HG02981 (cell line): ENCODE measurements at regions not wholly inside any gene's neighbourhood (a gene's known extent, or its start where the extent isn't known, plus 50 kb on each side); places are given as distances from the start of the nearest gene placed in this dataset.

ENCODE experiments used
- ATAC-seq: cut with Tn5 transposase; IDR thresholded peaks from one replicate; pipeline ENCODE4 v1.9.1; 2021; ENCODE audit warnings: mild to moderate bottlenecking, moderate library complexity; ENCODE audit not compliant: unreplicated experiment

GRCh38 chr5:30856242-30856641, 337.2 kb upstream of the CDH6 start:
- ATAC-seq = no peak

GRCh38 chr5:30853158-30853557, 340.3 kb upstream of the CDH6 start:
- ATAC-seq = no peak

GRCh38 chr5:30850866-30851265, 342.6 kb upstream of the CDH6 start:
- no peak for ATAC-seq

DNA sequence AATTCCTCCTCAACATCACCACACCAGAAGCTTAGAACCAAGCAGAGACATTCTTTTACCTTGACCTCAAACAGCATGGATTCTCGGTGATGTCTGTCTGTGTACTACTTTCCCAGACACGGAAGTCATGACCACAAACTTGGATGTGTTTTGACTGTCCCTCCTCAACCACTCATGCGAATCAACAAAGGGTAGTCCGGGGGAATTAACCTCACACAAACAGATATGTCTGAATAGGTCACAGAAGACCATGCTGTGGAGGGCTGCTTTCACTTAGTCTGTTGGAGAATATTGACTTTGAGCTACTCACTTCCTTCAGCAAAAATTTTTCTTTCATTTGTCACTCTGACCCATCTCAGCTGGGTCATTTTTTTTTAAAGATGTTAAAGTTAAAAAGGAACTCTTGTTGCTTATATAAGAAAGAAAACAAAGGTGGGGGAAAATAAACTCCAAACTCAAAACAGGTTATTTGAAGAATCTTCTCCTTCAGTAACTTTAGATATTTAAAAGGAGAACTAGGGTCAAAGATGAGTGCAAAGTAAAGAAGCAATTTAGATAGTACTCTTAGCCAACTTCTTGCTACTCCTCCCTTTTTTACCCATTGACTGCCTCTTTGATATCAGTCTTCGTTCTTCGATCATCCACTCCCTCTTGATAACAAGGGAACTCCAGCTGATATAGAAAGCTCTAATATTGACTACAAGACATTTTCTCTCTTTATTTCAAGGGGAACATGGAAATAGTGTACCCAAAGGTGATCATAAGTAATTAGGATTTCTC, 343.4 kb upstream of the CDH6 start:
- ATAC-seq = no peak

DNA sequence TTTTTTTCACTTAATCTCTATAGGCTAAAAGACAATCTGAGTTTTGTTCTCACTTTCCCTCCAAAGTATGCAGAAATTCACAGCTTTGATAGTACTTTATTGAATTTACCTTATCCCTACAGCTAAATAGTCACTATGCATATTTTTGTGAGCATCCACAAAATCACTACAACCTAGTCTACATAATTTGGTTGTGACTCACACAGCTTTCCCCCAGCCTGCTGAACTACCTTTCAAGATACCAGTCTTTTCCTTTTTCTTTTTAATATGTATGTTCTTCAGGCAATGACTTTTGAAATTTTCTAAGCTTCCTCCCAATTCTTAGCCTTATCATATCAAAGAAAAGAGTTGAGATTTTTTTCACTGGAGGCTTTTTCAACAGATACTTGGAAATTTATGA, 347.3 kb upstream of the CDH6 start:
- no peak for ATAC-seq

- ATAC-seq = no peak
Measured at GRCh38 chr5:30845194-30845593, 348.3 kb upstream of the CDH6 start.

GRCh38 chr5:30843541-30843940, 349.9 kb upstream of the CDH6 start:
- ATAC-seq = no peak

DNA sequence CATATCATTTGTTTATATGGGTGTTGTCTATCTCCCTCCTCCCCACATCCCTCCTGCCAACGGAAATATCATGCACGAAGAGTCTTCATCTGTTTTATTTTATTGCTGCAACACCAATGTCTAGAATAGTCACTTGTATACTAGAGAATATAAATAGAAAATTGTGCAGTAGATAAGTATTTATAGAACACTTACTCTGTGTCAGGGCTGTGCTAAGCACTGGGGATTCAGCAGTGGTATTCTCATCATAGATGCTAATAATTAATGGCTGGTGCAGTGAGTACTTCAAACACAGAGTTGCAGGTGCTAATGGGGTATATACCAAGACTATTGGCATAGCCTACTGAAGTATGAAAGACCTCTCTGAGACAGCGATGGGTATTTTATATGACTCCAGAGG, 353.5 kb upstream of the CDH6 start:
- ATAC-seq = no peak

- peak; percentile 76 for ATAC-seq
Measured at GRCh38 chr5:30838936-30839496, 354.5 kb upstream of the CDH6 start.

DNA sequence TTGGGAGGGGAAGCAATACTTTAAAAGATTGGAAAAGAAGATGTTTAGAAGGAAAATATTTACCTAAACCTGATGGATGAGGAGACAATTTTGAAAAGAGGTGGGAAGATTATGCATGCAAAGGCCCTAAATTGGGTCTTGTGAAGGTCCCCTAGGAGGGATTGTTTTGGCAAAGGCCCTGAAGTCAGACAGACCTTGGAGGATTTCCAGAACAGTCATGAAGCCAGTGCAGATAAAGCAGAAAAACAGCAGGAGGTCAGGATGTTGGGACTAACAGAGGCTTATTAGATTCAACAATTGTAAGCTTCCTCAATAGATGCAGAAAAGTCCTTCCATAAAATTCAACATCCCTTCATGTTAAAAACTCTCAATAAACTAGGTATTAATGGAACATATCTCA, 361.0 kb upstream of the CDH6 start:
- ATAC-seq = no peak

DNA sequence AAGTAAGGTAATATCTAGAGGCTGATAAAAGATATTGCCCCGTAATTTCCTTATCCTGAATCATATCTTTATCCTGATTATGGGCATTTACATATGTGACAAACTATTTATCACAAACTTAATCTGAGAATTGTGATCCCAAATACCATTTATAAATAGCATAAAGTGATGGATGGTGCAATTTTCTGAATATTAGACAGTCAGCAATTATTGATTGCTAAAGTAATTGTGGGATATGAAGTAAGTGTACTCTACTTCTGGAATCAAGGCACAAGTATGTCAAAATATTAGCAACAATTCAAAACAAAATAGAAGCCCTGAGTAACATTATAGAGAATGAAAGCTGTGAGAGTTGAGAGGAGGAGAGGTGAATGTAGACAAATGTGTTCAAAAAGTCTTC, 361.9 kb upstream of the CDH6 start:
- no peak for ATAC-seq

GRCh38 chr5:30831123-30831522, 362.4 kb upstream of the CDH6 start:
- ATAC-seq = no peak

DNA sequence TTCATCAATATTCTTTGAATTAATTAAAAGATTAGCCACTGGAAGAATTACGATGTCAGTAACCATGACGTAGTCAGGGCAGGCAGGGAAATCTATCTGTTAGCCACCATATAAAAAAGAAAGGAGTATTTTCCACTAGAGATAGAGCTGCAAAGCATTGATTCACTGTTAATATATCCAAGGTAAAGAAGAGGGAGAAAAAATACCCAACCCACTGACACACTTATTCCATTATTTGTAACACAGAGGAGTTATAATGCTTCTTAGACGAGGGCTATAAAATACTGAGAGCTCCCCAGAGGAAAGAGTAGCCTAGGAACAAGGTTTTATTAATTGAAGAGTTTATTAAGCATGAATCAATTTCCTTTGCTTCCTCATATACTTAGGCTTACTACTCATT, 382.2 kb upstream of the CDH6 start:
- no peak for ATAC-seq

- ATAC-seq = no peak
Measured at GRCh38 chr5:30809933-30810332, 383.6 kb upstream of the CDH6 start.

GRCh38 chr5:30808996-30809395, 384.5 kb upstream of the CDH6 start:
- no peak for ATAC-seq

GRCh38 chr5:30804739-30805505, 388.6 kb upstream of the CDH6 start:
- no peak for ATAC-seq

DNA sequence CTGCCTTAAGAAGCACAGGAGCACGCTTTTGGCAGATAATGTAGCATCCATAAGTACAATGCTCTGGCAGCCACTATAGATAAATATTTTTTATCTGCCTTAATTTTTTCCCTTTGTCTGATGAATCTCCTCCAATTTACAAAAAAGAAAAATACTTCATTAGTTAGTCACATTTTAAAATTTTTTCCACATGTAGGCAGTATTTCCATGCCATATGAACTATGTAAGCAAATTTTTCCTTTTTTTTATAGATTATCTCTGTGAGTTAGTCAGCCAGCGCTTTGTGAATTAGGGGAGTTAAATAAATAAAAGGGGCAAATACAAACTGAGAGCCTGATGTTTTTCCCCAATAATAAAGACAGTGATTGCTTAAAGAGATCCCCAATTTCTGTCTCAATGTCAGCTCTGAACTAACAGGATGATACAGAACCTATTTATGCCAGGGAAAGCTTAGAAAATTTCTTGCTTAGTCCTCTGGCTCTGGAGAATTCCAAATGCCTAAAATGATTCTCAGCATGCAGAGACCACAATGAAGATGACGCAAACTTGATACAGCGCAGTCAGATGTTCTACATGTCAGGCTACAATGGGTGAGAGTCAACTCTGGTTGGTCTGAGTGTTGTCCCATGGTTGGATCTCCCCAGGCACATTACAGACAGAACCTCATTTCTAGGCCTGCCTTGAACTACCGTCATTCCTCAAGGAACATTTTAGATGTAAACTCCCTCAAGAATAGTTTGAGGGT, 390.4 kb upstream of the CDH6 start:
- no peak for ATAC-seq

GRCh38 chr5:30781643-30782042, 411.8 kb upstream of the CDH6 start:
- no peak for ATAC-seq

DNA sequence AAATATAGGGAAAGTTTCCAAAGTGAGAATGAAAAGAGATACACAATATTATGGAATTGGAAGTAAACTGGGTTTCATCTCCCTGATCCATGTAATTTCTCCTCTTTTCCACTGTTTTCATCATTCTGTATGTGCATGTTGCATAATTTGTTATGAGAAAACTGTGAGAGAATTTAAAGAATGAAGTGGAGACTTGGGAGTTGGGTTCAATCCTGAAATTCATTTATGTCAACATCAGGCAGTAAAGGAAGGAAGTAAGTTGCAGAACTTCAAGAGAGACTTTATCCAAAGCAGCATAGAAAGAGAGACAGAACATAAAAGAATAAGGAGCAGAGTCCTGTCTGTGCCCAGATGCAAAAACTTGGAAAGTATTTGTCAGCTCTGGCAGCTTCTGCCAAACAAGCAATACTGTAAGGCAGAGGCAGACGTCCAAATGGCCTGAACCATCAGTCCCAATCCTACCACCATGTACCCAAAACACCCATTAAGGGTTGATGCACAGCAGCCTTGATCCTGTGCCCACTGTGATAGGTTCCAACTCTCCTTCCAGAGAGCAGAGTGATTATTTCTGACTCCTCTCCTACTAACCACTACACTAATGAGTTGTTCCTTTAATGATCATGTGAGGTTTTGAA, 425.3 kb upstream of the CDH6 start:
- ATAC-seq = no peak

- no peak for ATAC-seq
Measured at GRCh38 chr5:30765706-30766105, 427.8 kb upstream of the CDH6 start.

GRCh38 chr5:30765227-30765626, 428.3 kb upstream of the CDH6 start:
- no peak for ATAC-seq
